Fibroblast of gingiva (primary cell): ENCODE measurements at regions not wholly inside any gene's neighbourhood (a gene's known extent, or its start where the extent isn't known, plus 50 kb on each side); places are given as distances from the start of the nearest gene placed in this dataset.
"Not testable (repeated sequence)": the region's sequence is repeated elsewhere in the genome, so short reads cannot be mapped to it uniquely, and the experiment has no call there.

Source experiments
- DNase-seq: peaks from one replicate; pipeline ENCODE4 v3.0.0-alpha.2; 2011; ENCODE audit warnings: low read depth

GRCh38 chr5:120345947-120346346, 118.2 kb upstream of the PRR16 start:
- no peak for DNase-seq

GRCh38 chr5:120351071-120351470, 113.0 kb upstream of the PRR16 start:
- not testable (repeated sequence) for DNase-seq

- DNase-seq: no peak
These were observed 110.0 kb upstream of the PRR16 start for GRCh38 chr5:120354126-120354525.

GRCh38 chr5:120358949-120359348, 105.2 kb upstream of the PRR16 start:
- no peak for DNase-seq

- DNase-seq: no peak
These were observed 102.2 kb upstream of the PRR16 start for GRCh38 chr5:120361941-120362340.

- DNase-seq: no peak
These were observed 101.7 kb upstream of the PRR16 start for GRCh38 chr5:120362426-120362825.

GRCh38 chr5:120365656-120366446, 98.2 kb upstream of the PRR16 start:
- no peak for DNase-seq

- no peak for DNase-seq
These were observed 96.0 kb upstream of the PRR16 start for GRCh38 chr5:120367896-120368634.

- DNase-seq: no peak
These were observed 95.0 kb upstream of the PRR16 start for GRCh38 chr5:120368923-120369715.

GRCh38 chr5:120372899-120373298, 91.2 kb upstream of the PRR16 start:
- no peak for DNase-seq

DNA sequence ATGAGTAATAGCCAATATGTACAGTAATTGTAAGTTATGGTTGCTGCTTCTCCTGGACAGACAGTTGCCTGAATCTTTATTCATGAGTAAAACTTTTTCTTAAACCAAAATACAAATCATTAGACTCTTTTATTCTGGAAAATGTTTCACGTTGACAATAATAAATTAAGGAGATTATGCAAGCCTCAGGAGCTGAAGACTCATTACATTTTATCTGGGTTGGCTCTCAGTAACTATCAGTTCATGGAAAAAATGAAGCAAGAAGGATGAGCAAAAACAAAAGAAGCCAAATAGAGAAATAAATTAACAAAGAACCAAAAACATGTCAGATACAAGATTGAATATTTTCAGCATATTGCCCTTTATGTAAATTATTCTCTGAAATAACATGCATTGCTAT, 88.9 kb upstream of the PRR16 start:
- peak; percentile 32 for DNase-seq

GRCh38 chr5:120380644-120381043, 83.5 kb upstream of the PRR16 start:
- DNase-seq: no peak

- DNase-seq: peak; percentile 49
These were observed 81.3 kb upstream of the PRR16 start for GRCh38 chr5:120382833-120383232.

DNA sequence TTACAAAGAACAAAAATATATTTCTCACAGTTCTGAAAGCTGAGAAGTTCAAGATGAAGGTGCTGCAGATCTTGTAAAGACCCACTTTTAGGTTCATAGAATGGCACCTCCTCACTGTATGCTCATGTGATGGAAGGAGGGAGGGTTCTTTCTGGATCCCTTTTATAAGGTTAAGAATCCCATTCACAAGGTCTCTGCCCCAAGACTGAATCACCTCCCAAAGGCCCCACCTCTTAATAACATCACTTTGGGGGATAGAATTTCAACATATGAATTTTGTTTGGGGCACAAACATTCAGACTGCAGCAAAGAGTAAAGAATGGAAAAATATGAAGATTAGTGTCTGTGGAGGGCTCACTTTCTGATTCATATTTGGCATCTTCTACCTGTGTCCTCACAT, 77.1 kb upstream of the PRR16 start:
- DNase-seq: no peak

GRCh38 chr5:120388016-120388781, 75.9 kb upstream of the PRR16 start:
- peak; percentile 92 for DNase-seq

DNA sequence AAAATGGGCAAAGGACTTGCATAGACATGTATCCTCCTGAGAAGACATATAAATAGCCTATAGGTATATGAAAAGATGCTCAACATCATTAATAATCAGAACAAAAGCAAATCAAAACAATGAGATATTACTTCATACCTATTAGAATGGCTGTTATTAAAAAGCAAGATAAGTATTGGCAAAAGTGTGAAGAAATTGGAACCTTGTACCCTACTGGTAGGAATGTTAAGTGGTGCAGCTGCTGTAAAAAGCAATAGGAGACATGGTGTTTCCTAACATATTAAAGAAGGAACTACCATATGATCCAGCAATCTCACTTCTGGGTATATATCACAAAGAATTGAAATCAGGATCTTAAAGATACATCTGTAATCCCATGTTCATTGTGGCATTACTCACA, 69.8 kb upstream of the PRR16 start:
- no peak for DNase-seq

DNA sequence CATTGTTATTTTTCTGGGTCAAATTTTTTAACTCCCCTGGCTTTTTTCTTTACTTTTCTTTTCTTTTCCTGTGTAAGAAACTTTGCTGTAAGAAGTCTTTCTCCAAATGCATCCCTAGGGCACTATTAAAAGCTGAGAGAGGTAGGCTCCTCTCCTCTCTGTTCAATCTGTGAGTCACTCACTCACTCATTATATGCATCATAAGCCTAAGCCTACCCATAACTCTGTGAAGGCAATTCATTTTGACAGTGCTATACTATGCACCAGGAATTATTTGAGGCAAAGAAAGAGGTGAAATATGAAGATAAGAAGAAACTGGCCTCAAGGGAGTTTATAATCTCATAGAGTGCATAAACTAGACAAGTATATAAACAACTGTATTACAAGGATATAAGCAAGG, 67.9 kb upstream of the PRR16 start:
- no peak for DNase-seq

GRCh38 chr5:120400356-120400755, 63.7 kb upstream of the PRR16 start:
- no peak for DNase-seq

- no peak for DNase-seq
These were observed 61.5 kb upstream of the PRR16 start for GRCh38 chr5:120402606-120403005.

- DNase-seq: peak; percentile 85
These were observed 58.7 kb upstream of the PRR16 start for GRCh38 chr5:120405286-120405864.

- DNase-seq: peak; percentile 77
These were observed 58.2 kb upstream of the PRR16 start for GRCh38 chr5:120405923-120406322.

DNA sequence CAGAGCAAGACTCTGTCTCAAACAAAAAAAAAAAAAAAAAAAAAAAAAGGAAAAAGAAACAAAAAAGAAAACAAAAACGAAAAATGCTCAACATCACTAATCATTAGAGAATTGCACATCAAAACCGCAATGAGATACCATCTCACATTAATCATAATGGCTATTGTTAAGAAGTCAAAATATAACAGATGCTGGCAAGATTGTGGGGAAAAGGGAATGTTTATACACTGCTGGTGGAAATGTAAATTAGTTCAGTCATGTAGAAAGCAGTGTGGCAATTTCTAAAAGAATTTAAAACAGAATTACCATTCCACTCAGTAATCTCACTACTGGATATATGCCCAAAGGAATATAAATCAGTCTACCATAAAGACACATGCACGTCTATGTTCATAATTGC, 50.4 kb upstream of the PRR16 start:
- DNase-seq: peak; percentile 76
